ENCODE measurements at regions not wholly inside any gene's neighbourhood (a gene's known extent, or its start where the extent isn't known, plus 50 kb on each side); places are given as distances from the start of the nearest gene placed in this dataset.

GRCh38 chr10:123378302-123378701, 224.1 kb downstream of the BUB3 start:
- TF ChIP-seq CTCF (IDR thresholded peaks at IDR 0.05; ENCODE audit: control extremely low read depth in 1 of 3, insufficient read depth in 1 of 3, low read depth in 1 of 3, low read length in 3 of 3) = no peak
- no peak for TF ChIP-seq EGR1 (IDR thresholded peaks at IDR 0.05; ENCODE audit: borderline replicate concordance, low read depth, low read length)
- no peak for TF ChIP-seq CEBPB (IDR thresholded peaks at IDR 0.05; ENCODE audit: low read depth, low read length)
- TF ChIP-seq POLR2A (IDR thresholded peaks at IDR 0.05; ENCODE audit: control extremely low read depth in 1 of 2, low read depth in 2 of 2, low read length in 2 of 2) = no peak

All from H1 (cell line).